ENCODE measurements at regions not wholly inside any gene's neighbourhood (a gene's known extent, or its start where the extent isn't known, plus 50 kb on each side); places are given as distances from the start of the nearest gene placed in this dataset.

DNA sequence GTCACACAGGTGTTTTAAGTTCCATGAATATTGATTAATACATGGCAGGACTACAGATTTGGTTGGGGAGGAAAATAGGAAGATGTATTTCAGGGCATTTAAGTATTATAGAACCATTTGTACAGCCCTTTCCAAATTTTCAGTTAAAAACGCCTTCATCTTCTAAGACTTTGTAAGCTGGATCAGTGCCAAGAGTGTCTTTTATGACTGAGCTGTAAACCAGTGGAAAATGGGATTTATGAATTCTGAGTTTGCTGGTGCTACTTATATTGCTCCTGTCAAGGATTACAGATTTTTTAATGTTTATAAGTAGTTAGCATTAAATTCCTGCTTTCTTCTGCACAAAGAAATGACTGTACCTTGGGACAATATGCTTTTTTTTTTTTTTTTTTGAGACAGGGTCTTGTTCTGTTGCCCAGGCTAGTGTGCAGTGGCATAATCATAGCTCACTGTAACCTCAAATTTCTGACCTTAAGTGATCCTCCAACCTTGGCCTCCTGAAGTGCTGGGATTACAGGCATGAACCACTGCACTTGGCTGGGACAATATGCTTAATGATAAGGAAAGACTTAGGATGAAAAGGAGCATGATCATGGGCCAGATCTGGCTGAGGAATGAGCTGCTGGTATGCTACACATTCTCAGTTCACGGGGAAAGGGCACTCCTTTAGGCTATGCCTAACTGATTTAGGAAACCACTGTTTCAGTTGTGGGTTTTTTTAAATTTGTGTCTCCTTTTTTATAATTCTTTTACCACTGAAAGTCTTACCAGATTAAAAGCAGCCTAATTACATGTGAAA is 113.6 kb upstream of the MTNR1B start:
- TF ChIP-seq, protein P1, sequence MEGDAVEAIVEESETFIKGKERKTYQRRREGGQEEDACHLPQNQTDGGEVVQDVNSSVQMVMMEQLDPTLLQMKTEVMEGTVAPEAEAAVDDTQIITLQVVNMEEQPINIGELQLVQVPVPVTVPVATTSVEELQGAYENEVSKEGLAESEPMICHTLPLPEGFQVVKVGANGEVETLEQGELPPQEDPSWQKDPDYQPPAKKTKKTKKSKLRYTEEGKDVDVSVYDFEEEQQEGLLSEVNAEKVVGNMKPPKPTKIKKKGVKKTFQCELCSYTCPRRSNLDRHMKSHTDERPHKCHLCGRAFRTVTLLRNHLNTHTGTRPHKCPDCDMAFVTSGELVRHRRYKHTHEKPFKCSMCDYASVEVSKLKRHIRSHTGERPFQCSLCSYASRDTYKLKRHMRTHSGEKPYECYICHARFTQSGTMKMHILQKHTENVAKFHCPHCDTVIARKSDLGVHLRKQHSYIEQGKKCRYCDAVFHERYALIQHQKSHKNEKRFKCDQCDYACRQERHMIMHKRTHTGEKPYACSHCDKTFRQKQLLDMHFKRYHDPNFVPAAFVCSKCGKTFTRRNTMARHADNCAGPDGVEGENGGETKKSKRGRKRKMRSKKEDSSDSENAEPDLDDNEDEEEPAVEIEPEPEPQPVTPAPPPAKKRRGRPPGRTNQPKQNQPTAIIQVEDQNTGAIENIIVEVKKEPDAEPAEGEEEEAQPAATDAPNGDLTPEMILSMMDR (conservative IDR thresholded peaks at IDR 0.05 in 1 of 2, IDR thresholded peaks at IDR 0.05 in 1 of 2; ENCODE audit: low read depth in 1 of 2, low read length in 2 of 2): no peak
- no peak for TF ChIP-seq EZH2 (IDR thresholded peaks at IDR 0.05; ENCODE audit: low read length, missing control alignments)
